SK-N-SH (cell line): ENCODE measurements at regions not wholly inside any gene's neighbourhood (a gene's known extent, or its start where the extent isn't known, plus 50 kb on each side); places are given as distances from the start of the nearest gene placed in this dataset.

Experiments used
- CTCF ChIA-PET: fragments of 300-600, 350-600 bp; formaldehyde crosslinking; extraction: SDS; loops from one replicate; lab custom pipeline; 2021; lab: Yijun Ruan, JAX
- POLR2A ChIA-PET: fragments of 350-600 bp; sonication (Branson Sonifier 250); formaldehyde crosslinking; extraction: SDS; loops from one replicate; lab custom pipeline; 2020; ENCODE audit warnings: antibody characterized with exemption, inconsistent platforms; lab: Yijun Ruan, JAX
- DNase-seq: peaks from one replicate; pipeline ENCODE4 v3.0.0; 2012
- H2AFZ ChIP-seq: fragments of 200-600 bp; sonication (generic); 2 replicates; pipeline ENCODE4 v1.8.1; 2016; ENCODE audit warnings: antibody characterized with exemption, mild to moderate bottlenecking, low read depth
- H3F3A ChIP-seq: fragments of 200-600 bp; sonication (generic); replicated peaks from 2 replicates; pipeline ENCODE3; 2016; ENCODE audit warnings: antibody characterized with exemption, mild to moderate bottlenecking; ENCODE audit not compliant: insufficient read depth
- H3K27ac ChIP-seq, 2 experiments: fragments of 200-500 bp in 1 of 2; fragments of 200-600 bp in 1 of 2; sonication (Bioruptor generic) in 1 of 2; sonication (generic), shearing (Covaris generic) in 1 of 2; 2 replicates each; pipeline versions ENCODE4 v1.5.1 to v1.6.1; 2014 to 2016; ENCODE audit warnings: low read depth in 2 of 2, inconsistent platforms in 1 of 2, low read length in 1 of 2, mild to moderate bottlenecking in 1 of 2, mixed read lengths in 1 of 2
- H3K27me3 ChIP-seq: fragments of 200-600 bp; sonication (generic), shearing (Covaris generic); 2 replicates; pipeline ENCODE4 v1.6.1; 2016; ENCODE audit warnings: mixed run types; ENCODE audit not compliant: insufficient read depth
- H3K36me3 ChIP-seq, 2 experiments: fragments of 200-500 bp in 1 of 2; fragments of 200-600 bp in 1 of 2; sonication (Bioruptor generic) in 1 of 2; sonication (generic) in 1 of 2; replicated peaks in 1 of 2; 2 replicates each; pipeline versions ENCODE3 to v1.5.1; 2014 to 2016; ENCODE audit warnings: low read length in 1 of 2, mild to moderate bottlenecking in 1 of 2; ENCODE audit not compliant: insufficient read depth in 2 of 2, control insufficient read depth in 1 of 2
- H3K4me1 ChIP-seq, 2 experiments: fragments of 200-500 bp in 1 of 2; fragments of 200-600 bp in 1 of 2; sonication (Bioruptor generic) in 1 of 2; sonication (generic), shearing (Covaris generic) in 1 of 2; 2 replicates each; pipeline versions ENCODE4 v1.5.1 to v1.6.1; 2014 to 2016; ENCODE audit warnings: low read depth in 1 of 2, low read length in 1 of 2, mixed run types in 1 of 2; ENCODE audit not compliant: insufficient read depth in 2 of 2, control insufficient read depth in 1 of 2
- H3K4me2 ChIP-seq: fragments of 200-600 bp; sonication (generic), shearing (Covaris generic); 2 replicates; pipeline ENCODE4 v1.6.1; 2017; ENCODE audit warnings: mixed run types
- H3K4me3 ChIP-seq, 2 experiments: fragments of 200-500 bp in 1 of 2; fragments of 200-600 bp in 1 of 2; sonication (Bioruptor generic) in 1 of 2; sonication (generic), shearing (Covaris generic) in 1 of 2; 2 replicates each; pipeline versions ENCODE4 v1.5.1 to v1.8.1; 2014 to 2016; ENCODE audit warnings: low read depth in 2 of 2, inconsistent platforms in 1 of 2, low read length in 1 of 2, mild to moderate bottlenecking in 1 of 2, mixed read lengths in 1 of 2, moderate library complexity in 1 of 2
- H3K79me2 ChIP-seq: fragments of 200-600 bp; sonication (generic); 2 replicates; pipeline ENCODE4 v1.8.1; 2017; ENCODE audit warnings: mild to moderate bottlenecking; ENCODE audit not compliant: insufficient read depth
- H3K9ac ChIP-seq: fragments of 200-600 bp; sonication (generic); 2 replicates; pipeline ENCODE4 v1.6.1; 2017; ENCODE audit warnings: mixed run types
- H3K9me2 ChIP-seq: fragments of 200-600 bp; sonication (generic); 2 replicates; pipeline ENCODE4 v1.6.1; 2017; ENCODE audit warnings: mixed run types
- H3K9me3 ChIP-seq: fragments of 200-600 bp; sonication (generic); 2 replicates; pipeline ENCODE4 v1.6.1; 2017; ENCODE audit warnings: mixed run types, mild to moderate bottlenecking, moderate library complexity
- H4K20me1 ChIP-seq: fragments of 200-600 bp; sonication (generic); 2 replicates; pipeline ENCODE4 v1.6.1; 2017; ENCODE audit warnings: mild to moderate bottlenecking, mixed run types; ENCODE audit not compliant: insufficient read depth
- ELF1 ChIP-seq: IDR thresholded peaks from 2 replicates; pipeline ENCODE4 v1.4.0; 2012
- EP300 ChIP-seq, 2 experiments: IDR thresholded peaks; 2 replicates each; pipeline versions ENCODE4 v1.4.0 to v1.6.1; 2012; ENCODE audit warnings: borderline replicate concordance in 1 of 2, low read depth in 1 of 2, low read length in 1 of 2
- FOXJ3 ChIP-seq: sonication (generic); formaldehyde crosslinking; IDR thresholded peaks from 2 replicates; pipeline ENCODE4 v1.5.1; 2020; ENCODE audit warnings: mild to moderate bottlenecking, missing genetic modification reagents
- JUND ChIP-seq: IDR thresholded peaks from 2 replicates; pipeline ENCODE4 v1.4.0; 2012
- MXI1 ChIP-seq: IDR thresholded peaks from 2 replicates; pipeline ENCODE4 v1.6.1; 2012; ENCODE audit warnings: mild to moderate bottlenecking, low read depth, low read length, improper control_type of control experiment
- POLR2AphosphoS5 ChIP-seq: IDR thresholded peaks from 2 replicates; pipeline ENCODE4 v1.6.1; 2012; ENCODE audit warnings: low read depth, low read length
- RCOR1 ChIP-seq: fragments of 150-350 bp; IDR thresholded peaks from 2 replicates; pipeline ENCODE4 v1.6.1; 2017; ENCODE audit warnings: antibody characterized with exemption, low read length
- RFX5 ChIP-seq: IDR thresholded peaks from 2 replicates; pipeline ENCODE4 v1.6.1; 2012; ENCODE audit warnings: mild to moderate bottlenecking, improper control_type of control experiment, low read length
- RXRA ChIP-seq: IDR thresholded peaks from 2 replicates; pipeline ENCODE4 v1.4.0; 2012; ENCODE audit warnings: low read depth, mild to moderate bottlenecking, borderline replicate concordance
- SIN3A ChIP-seq: IDR thresholded peaks from 2 replicates; pipeline ENCODE4 v1.6.1; 2012; ENCODE audit warnings: low read depth, mild to moderate bottlenecking, low read length, moderate library complexity, borderline replicate concordance
- WGBS: methylation state at CpG from one replicate; pipeline ENCODE4 v1.1.6; 2017; ENCODE audit warnings: low lambda C conversion rate; 5-methylcytosine and 5-hydroxymethylcytosine counted together
- TF ChIP-seq, protein P1 (sequence below): IDR thresholded peaks from 2 replicates; pipeline ENCODE4 v1.4.0; 2012; ENCODE audit warnings: low read depth, borderline replicate concordance
- TF ChIP-seq, protein P2 (sequence below): IDR thresholded peaks from 2 replicates; pipeline ENCODE4; 2012
- TF ChIP-seq, protein P3 (sequence below): fragments of 150-350 bp; IDR thresholded peaks from 2 replicates; pipeline ENCODE4 v1.6.1; 2016; ENCODE audit warnings: mild to moderate bottlenecking, low read depth, low read length

DNA sequence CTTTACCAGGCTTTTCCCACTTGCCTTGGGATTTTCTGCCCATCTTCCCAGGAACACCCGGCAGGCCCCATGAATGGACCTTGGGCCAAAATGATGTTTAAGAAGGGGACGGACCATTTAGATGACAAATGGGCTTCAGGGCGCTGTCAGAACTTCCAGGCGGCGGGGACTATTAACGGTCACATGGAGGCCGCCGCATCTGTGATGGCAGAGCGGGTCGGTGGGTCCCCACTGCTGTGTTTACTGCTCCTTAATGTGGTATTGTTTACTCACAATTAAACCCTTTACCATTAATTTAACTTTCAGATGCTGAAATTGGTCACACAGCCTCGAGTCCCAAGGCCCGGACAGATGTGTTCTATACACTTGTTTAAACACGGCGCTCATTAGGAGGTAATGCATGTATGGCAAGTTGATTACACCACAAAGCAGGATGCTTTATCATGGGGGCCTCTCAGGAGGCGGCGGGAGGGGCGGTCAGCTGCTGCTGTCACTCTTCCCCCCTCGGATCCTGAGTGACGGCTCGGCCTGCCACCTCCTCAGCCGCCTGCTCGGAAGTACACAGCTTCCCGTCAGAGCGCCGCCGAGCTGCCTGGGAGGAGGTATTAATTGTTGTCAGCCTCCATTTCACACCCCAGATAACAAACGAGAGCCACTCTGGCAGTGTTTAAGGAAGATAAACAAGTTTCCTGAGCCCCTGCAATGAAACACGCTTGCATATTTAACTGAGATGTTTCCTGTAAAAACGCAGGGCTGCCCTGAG is 83.9 kb upstream of the IRX3 start:
- H3K9ac ChIP-seq: no peak overlapping the region
- H3K27me3 ChIP-seq: no peaks in the 10 kb centered on the region
- H3K27ac ChIP-seq: no peak overlapping the region
- no peaks in the 10 kb centered on the region for H4K20me1 ChIP-seq
- ChIA-PET POLR2A (no interaction called here), CTCF (interaction anchor here (1.6 kb wide), 1 partner anchor 12 kb away, joined by 4 read pairs; no protein-coding TSS in a partner anchor)
- H3K9me3 ChIP-seq: no peaks in the 10 kb centered on the region
- H3F3A ChIP-seq: peaks cover 5% of the 10 kb centered on the region
- no peak overlapping the region for H3K4me3 ChIP-seq
- TF ChIP-seq, protein P1, sequence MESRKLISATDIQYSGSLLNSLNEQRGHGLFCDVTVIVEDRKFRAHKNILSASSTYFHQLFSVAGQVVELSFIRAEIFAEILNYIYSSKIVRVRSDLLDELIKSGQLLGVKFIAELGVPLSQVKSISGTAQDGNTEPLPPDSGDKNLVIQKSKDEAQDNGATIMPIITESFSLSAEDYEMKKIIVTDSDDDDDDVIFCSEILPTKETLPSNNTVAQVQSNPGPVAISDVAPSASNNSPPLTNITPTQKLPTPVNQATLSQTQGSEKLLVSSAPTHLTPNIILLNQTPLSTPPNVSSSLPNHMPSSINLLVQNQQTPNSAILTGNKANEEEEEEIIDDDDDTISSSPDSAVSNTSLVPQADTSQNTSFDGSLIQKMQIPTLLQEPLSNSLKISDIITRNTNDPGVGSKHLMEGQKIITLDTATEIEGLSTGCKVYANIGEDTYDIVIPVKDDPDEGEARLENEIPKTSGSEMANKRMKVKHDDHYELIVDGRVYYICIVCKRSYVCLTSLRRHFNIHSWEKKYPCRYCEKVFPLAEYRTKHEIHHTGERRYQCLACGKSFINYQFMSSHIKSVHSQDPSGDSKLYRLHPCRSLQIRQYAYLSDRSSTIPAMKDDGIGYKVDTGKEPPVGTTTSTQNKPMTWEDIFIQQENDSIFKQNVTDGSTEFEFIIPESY: no peak
- TF ChIP-seq, protein P2, sequence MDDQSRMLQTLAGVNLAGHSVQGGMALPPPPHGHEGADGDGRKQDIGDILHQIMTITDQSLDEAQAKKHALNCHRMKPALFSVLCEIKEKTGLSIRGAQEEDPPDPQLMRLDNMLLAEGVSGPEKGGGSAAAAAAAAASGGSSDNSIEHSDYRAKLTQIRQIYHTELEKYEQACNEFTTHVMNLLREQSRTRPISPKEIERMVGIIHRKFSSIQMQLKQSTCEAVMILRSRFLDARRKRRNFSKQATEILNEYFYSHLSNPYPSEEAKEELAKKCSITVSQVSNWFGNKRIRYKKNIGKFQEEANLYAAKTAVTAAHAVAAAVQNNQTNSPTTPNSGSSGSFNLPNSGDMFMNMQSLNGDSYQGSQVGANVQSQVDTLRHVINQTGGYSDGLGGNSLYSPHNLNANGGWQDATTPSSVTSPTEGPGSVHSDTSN: no peak
- no peak for TF ChIP-seq RFX5
- no peak for TF ChIP-seq POLR2AphosphoS5
- TF ChIP-seq JUND: no peak
- H3K9me2 ChIP-seq: no peaks in the 10 kb centered on the region
- no peak for DNase-seq
- H3K36me3 ChIP-seq: no peaks in the 10 kb centered on the region
- 91% methylated on average over 29 of the region's 29 CpGs for WGBS
- no peaks in the 10 kb centered on the region for H3K4me1 ChIP-seq
- no peaks in the 10 kb centered on the region for H3K79me2 ChIP-seq
- H2AFZ ChIP-seq: no peak overlapping the region
- no peak overlapping the region for H3K4me2 ChIP-seq

DNA sequence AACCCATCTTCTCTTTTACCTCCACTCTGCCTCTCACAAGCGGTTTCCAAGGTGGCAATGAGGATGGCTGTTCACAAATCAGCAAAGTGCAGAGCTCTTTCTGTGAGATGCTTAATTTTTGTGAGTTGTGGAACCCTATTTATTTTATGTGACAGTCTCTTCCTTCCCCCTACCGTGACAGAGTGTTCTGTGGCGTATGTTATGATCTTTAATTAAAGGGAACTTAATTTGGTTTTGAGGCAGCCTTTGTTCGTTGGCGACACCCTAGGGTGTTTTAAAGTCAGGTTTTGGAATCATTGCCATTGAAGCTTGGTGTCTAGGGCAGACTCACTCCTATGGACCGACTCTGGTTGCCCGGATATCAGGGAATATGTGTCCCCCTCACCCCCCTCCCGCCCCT is 83.3 kb upstream of the IRX3 start:
- Histone ChIP-seq H3K27ac (no peak overlapping the region), H4K20me1 (no peaks in the 10 kb centered on the region), H3K4me1 (no peaks in the 10 kb centered on the region), H3K79me2 (no peaks in the 10 kb centered on the region), H3K4me2 (no peak overlapping the region), H2AFZ (no peak overlapping the region), H3K27me3 (no peaks in the 10 kb centered on the region), H3K9me2 (no peaks in the 10 kb centered on the region), H3F3A (peaks cover 5% of the 10 kb centered on the region), H3K9me3 (no peaks in the 10 kb centered on the region), H3K36me3 (no peaks in the 10 kb centered on the region), H3K4me3 (no peak overlapping the region), H3K9ac (no peak overlapping the region)
- WGBS: 87% methylated on average over 8 of the region's 8 CpGs
- TF ChIP-seq RXRA (no peak), ELF1 (no peak), SIN3A (no peak), FOXJ3 (no peak), RFX5 (no peak), EP300 (IDR thresholded peaks at IDR 0.05; ENCODE audit: borderline replicate concordance in 1 of 2, low read depth in 1 of 2, low read length in 1 of 2) (no peak), MXI1 (no peak), RCOR1 (no peak)
- TF ChIP-seq, protein P3, sequence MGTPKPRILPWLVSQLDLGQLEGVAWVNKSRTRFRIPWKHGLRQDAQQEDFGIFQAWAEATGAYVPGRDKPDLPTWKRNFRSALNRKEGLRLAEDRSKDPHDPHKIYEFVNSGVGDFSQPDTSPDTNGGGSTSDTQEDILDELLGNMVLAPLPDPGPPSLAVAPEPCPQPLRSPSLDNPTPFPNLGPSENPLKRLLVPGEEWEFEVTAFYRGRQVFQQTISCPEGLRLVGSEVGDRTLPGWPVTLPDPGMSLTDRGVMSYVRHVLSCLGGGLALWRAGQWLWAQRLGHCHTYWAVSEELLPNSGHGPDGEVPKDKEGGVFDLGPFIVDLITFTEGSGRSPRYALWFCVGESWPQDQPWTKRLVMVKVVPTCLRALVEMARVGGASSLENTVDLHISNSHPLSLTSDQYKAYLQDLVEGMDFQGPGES: no peak
- no peak for DNase-seq
- POLR2A ChIA-PET: no interaction called here
- CTCF ChIA-PET: interaction anchor here (1.6 kb wide), 1 partner anchor 12 kb away, joined by 4 read pairs; no protein-coding TSS in a partner anchor
